ENCODE measurements at regions not wholly inside any gene's neighbourhood (a gene's known extent, or its start where the extent isn't known, plus 50 kb on each side); places are given as distances from the start of the nearest gene placed in this dataset.
A peak's percentile ranks its signal among the peaks of the same experiment; 100 is the strongest.

DNA sequence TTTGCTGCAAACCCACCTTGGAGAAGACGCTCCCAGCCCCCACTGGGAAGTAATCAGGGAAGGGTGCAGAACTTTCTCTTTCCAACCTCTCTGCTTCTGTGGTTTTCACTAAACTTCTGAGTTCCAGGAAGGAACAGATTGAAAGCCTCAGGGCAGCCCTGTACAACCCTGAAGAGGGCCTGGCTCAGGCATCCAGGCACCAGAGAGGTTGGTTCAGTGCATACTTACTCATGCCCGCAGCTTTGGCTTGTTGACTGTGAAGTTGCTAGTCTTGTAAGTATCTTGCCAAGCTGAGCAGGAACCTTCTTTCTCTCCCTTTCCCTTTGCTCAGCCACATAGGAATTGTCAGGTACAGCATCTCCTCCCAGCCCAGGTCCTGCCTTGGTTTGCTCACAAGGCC, 272.2 kb upstream of the FOXQ1 start:
- no peaks in the 10 kb centered on the region for H3K9me3 ChIP-seq (ENCODE audit: low read depth)
- no peaks in the 10 kb centered on the region for H3F3A ChIP-seq (ENCODE audit: low read depth)
- no peak overlapping the region for H2AFZ ChIP-seq (replicated peaks)
- no peaks in the 10 kb centered on the region for H3K79me2 ChIP-seq (ENCODE audit: low read depth)
- no peak overlapping the region for H3K4me3 Mint-ChIP-seq
- peaks cover 13% of the 10 kb centered on the region for H3K4me1 Mint-ChIP-seq
- peaks cover 2% of the 10 kb centered on the region for H3K9me3 Mint-ChIP-seq
- no peaks in the 10 kb centered on the region for H3K4me1 ChIP-seq
- H3K27ac ChIP-seq: no peak overlapping the region
- no peaks in the 10 kb centered on the region for H3K27me3 ChIP-seq
- H3K4me3 ChIP-seq: no peak overlapping the region
- TF ChIP-seq, protein P1, sequence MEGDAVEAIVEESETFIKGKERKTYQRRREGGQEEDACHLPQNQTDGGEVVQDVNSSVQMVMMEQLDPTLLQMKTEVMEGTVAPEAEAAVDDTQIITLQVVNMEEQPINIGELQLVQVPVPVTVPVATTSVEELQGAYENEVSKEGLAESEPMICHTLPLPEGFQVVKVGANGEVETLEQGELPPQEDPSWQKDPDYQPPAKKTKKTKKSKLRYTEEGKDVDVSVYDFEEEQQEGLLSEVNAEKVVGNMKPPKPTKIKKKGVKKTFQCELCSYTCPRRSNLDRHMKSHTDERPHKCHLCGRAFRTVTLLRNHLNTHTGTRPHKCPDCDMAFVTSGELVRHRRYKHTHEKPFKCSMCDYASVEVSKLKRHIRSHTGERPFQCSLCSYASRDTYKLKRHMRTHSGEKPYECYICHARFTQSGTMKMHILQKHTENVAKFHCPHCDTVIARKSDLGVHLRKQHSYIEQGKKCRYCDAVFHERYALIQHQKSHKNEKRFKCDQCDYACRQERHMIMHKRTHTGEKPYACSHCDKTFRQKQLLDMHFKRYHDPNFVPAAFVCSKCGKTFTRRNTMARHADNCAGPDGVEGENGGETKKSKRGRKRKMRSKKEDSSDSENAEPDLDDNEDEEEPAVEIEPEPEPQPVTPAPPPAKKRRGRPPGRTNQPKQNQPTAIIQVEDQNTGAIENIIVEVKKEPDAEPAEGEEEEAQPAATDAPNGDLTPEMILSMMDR (IDR thresholded peaks at IDR 0.05): no peak
- TF ChIP-seq EZH2 (IDR thresholded peaks at IDR 0.05) (no peak), EZH2phosphoT487 (IDR thresholded peaks at IDR 0.05) (no peak)
- no peak overlapping the region for H3K9ac ChIP-seq
- H4K20me1 ChIP-seq (ENCODE audit: low read depth): no peaks in the 10 kb centered on the region
- no peak for DNase-seq (ENCODE audit: low spot score)
- no peak overlapping the region for H3K27ac Mint-ChIP-seq
- no peaks in the 10 kb centered on the region for H3K36me3 ChIP-seq
- H3K36me3 Mint-ChIP-seq: peaks cover 3% of the 10 kb centered on the region
- H3K4me2 ChIP-seq: no peak overlapping the region
- H3K27me3 Mint-ChIP-seq (ENCODE audit: insufficient read depth, low read depth): peaks cover 5% of the 10 kb centered on the region

DNA sequence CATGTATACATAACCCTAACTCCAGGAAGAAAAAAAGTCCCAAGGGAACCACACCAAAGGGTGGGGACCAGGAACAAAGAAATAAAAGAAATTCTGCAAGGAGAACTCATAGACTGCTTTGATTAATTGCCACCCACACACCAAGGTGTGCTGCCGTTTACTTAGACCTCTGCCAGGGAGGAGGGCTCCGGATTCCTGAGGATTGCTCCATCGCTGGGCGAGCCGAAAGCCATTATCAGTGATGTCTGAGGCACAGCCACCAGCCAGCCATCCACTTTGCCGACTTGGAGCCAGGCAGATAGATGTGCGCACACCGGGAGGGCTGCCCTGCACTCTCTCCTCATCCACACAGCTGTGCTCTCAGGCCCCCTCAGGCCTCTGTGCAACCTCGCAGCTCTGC, 272.7 kb upstream of the FOXQ1 start:
- H3K4me1 Mint-ChIP-seq: peaks cover 13% of the 10 kb centered on the region
- Histone ChIP-seq H3K4me3 (no peak overlapping the region), H3K9ac (no peak overlapping the region), H3K79me2 (ENCODE audit: low read depth) (no peaks in the 10 kb centered on the region), H3K9me3 (ENCODE audit: low read depth) (no peaks in the 10 kb centered on the region), H3K36me3 (no peaks in the 10 kb centered on the region), H2AFZ (replicated peaks) (no peak overlapping the region), H4K20me1 (ENCODE audit: low read depth) (no peaks in the 10 kb centered on the region), H3K4me1 (no peaks in the 10 kb centered on the region), H3K27ac (no peak overlapping the region), H3F3A (ENCODE audit: low read depth) (no peaks in the 10 kb centered on the region), H3K4me2 (no peak overlapping the region), H3K27me3 (no peaks in the 10 kb centered on the region)
- no peak for DNase-seq (ENCODE audit: low spot score)
- H3K27ac Mint-ChIP-seq: no peak overlapping the region
- peaks cover 3% of the 10 kb centered on the region for H3K36me3 Mint-ChIP-seq
- TF ChIP-seq EZH2phosphoT487 (IDR thresholded peaks at IDR 0.05) (no peak), EZH2 (IDR thresholded peaks at IDR 0.05) (no peak)
- TF ChIP-seq, protein P1 (IDR thresholded peaks at IDR 0.05): no peak
- peaks cover 5% of the 10 kb centered on the region for H3K27me3 Mint-ChIP-seq (ENCODE audit: insufficient read depth, low read depth)
- H3K9me3 Mint-ChIP-seq: peaks cover 2% of the 10 kb centered on the region
- no peak overlapping the region for H3K4me3 Mint-ChIP-seq

DNA sequence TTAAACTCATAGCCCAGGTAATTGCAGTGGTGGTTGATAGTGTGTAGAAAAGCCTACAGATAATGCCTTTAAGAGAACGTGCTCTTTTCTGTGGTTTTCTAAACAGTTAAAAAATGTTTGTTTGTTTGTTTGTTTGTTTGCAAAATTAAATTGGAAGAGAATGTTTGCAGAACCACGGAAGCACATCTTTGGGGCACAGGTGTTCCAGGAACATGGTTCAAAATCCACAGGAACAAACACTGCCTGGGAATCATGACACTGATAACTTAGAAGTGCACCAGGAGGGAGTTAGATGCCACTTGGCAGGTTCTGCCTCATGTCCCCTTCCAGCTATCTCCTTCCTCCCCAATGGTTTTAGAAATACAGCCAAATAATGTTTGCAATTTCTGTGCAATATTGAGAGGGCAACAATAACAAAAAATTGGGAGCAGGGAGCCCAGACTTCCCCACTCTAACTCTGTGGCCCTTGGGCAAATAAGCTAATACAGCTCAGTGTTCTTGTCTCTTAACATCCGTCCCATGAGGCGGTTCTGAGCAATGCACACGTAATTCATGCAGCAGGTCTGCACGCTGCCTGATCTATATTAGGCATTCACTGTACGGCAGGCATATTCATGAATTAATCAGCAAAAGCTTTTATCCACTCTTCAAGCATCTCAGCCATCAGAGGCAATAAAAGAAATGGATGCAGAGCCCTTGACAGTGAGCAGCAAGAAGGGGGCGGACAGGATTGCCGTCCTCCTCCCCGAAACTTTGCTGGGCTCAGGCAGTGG, 274.3 kb upstream of the FOXQ1 start:
- Histone ChIP-seq H3F3A (ENCODE audit: low read depth) (no peaks in the 10 kb centered on the region), H3K79me2 (ENCODE audit: low read depth) (no peaks in the 10 kb centered on the region), H3K36me3 (no peaks in the 10 kb centered on the region), H3K4me2 (no peak overlapping the region), H2AFZ (replicated peaks) (no peak overlapping the region), H3K9ac (no peak overlapping the region), H3K9me3 (ENCODE audit: low read depth) (no peaks in the 10 kb centered on the region), H3K27ac (no peak overlapping the region), H3K4me1 (no peaks in the 10 kb centered on the region), H3K4me3 (no peak overlapping the region), H4K20me1 (ENCODE audit: low read depth) (no peaks in the 10 kb centered on the region), H3K27me3 (no peaks in the 10 kb centered on the region)
- no peak for DNase-seq (ENCODE audit: low spot score)
- H3K27me3 Mint-ChIP-seq (ENCODE audit: insufficient read depth, low read depth): peaks cover 3% of the 10 kb centered on the region
- TF ChIP-seq EZH2phosphoT487 (IDR thresholded peaks at IDR 0.05): no peak
- TF ChIP-seq, protein P1 (IDR thresholded peaks at IDR 0.05): no peak
- TF ChIP-seq EZH2 (IDR thresholded peaks at IDR 0.05): no peak
- peaks cover 13% of the 10 kb centered on the region for H3K4me1 Mint-ChIP-seq
- H3K27ac Mint-ChIP-seq: peak overlapping the region; percentile 4
- peaks cover 3% of the 10 kb centered on the region for H3K9me3 Mint-ChIP-seq
- H3K36me3 Mint-ChIP-seq: peaks cover 3% of the 10 kb centered on the region
- H3K4me3 Mint-ChIP-seq: no peak overlapping the region
